MCF 10A (cell line): ENCODE measurements at regions not wholly inside any gene's neighbourhood (a gene's known extent, or its start where the extent isn't known, plus 50 kb on each side); places are given as distances from the start of the nearest gene placed in this dataset.
"Not testable (repeated sequence)": the region's sequence is repeated elsewhere in the genome, so short reads cannot be mapped to it uniquely, and the experiment has no call there.

ENCODE experiments used
- BruUV-seq: library from RNA; stranded (reverse); fragments of 400-500 nt; replicated peaks from 2 replicates; lab custom pipeline; 2021; lab: Mats Ljungman, UMichigan
- CTCF ChIA-PET: fragments of 300-600 bp; sonication (Branson Sonifier 250); formaldehyde crosslinking; extraction: SDS; loops from one replicate; lab custom pipeline; 2021; ENCODE audit warnings: antibody characterized with exemption, inconsistent platforms; lab: Yijun Ruan, JAX
- POLR2A ChIA-PET: fragments of 300-600, 350-650 bp; sonication (Branson Sonifier 250); formaldehyde crosslinking; extraction: SDS; loops from one replicate; lab custom pipeline; 2020; ENCODE audit warnings: antibody characterized with exemption, inconsistent platforms; lab: Yijun Ruan, JAX
- DNase-seq: peaks from one replicate; pipeline ENCODE4 v3.0.0-alpha.2; 2018; ENCODE audit not compliant: unreplicated experiment
- H3K27ac Mint-ChIP-seq: one replicate; pipeline ENCODE4 v1.8.0; 2022; ENCODE audit warnings: mild to moderate bottlenecking, low read depth, mixed read lengths; ENCODE audit not compliant: unreplicated experiment
- H3K27me3 Mint-ChIP-seq: one replicate; pipeline ENCODE4 v1.8.0; 2022; ENCODE audit warnings: mixed read lengths; ENCODE audit not compliant: insufficient read depth, unreplicated experiment
- H3K36me3 Mint-ChIP-seq: one replicate; pipeline ENCODE4 v1.8.0; 2022; ENCODE audit warnings: mild to moderate bottlenecking, moderate library complexity, mixed read lengths; ENCODE audit not compliant: insufficient read depth, unreplicated experiment
- H3K4me1 Mint-ChIP-seq: one replicate; pipeline ENCODE4 v1.8.0; 2022; ENCODE audit warnings: mixed read lengths; ENCODE audit not compliant: insufficient read depth, unreplicated experiment
- H3K4me3 Mint-ChIP-seq: one replicate; pipeline ENCODE4 v1.8.0; 2022; ENCODE audit warnings: mild to moderate bottlenecking, moderate library complexity, mixed read lengths; ENCODE audit not compliant: unreplicated experiment
- H3K9me3 Mint-ChIP-seq: one replicate; pipeline ENCODE4 v1.8.0; 2022; ENCODE audit warnings: mixed read lengths; ENCODE audit not compliant: unreplicated experiment
- intact Hi-C: fragments of 100-400 bp; cut with micrococcal nuclease; formaldehyde crosslinking; loops from 2 replicates; pipeline ENCODE4 v1.14.1; 2022
- TF ChIP-seq, protein P1 (sequence below): fragments of 200-600 bp; IDR thresholded peaks from one replicate; pipeline ENCODE4 v1.8.0; 2022; ENCODE audit warnings: antibody characterized with exemption, mild to moderate bottlenecking; ENCODE audit not compliant: unreplicated experiment

GRCh38 chr16:8402981-8403843 is 187.1 kb downstream of the TMEM114 start:
- intact Hi-C loops: no loop called here
- ChIA-PET CTCF (no interaction called here), POLR2A (no interaction called here)
- Mint-ChIP-seq H3K4me3 (no peak overlapping the region), H3K27ac (no peak overlapping the region), H3K9me3 (peaks cover 6% of the 10 kb centered on the region), H3K4me1 (no peaks in the 10 kb centered on the region), H3K36me3 (no peaks in the 10 kb centered on the region), H3K27me3 (no peaks in the 10 kb centered on the region)
- DNase-seq: no peak
- BruUV-seq: no TSS peak
- TF ChIP-seq, protein P1, sequence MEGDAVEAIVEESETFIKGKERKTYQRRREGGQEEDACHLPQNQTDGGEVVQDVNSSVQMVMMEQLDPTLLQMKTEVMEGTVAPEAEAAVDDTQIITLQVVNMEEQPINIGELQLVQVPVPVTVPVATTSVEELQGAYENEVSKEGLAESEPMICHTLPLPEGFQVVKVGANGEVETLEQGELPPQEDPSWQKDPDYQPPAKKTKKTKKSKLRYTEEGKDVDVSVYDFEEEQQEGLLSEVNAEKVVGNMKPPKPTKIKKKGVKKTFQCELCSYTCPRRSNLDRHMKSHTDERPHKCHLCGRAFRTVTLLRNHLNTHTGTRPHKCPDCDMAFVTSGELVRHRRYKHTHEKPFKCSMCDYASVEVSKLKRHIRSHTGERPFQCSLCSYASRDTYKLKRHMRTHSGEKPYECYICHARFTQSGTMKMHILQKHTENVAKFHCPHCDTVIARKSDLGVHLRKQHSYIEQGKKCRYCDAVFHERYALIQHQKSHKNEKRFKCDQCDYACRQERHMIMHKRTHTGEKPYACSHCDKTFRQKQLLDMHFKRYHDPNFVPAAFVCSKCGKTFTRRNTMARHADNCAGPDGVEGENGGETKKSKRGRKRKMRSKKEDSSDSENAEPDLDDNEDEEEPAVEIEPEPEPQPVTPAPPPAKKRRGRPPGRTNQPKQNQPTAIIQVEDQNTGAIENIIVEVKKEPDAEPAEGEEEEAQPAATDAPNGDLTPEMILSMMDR: no peak

- POLR2A ChIA-PET, CTCF ChIA-PET: not testable (repeated sequence)
These were observed 189.6 kb downstream of the TMEM114 start for GRCh38 chr16:8400683-8401082.

GRCh38 chr16:8398548-8398947 is 191.8 kb downstream of the TMEM114 start:
- TF ChIP-seq, protein P1: no peak
- CTCF ChIA-PET: no interaction called here
- no peak for DNase-seq
- Mint-ChIP-seq H3K36me3 (no peaks in the 10 kb centered on the region), H3K27ac (no peak overlapping the region), H3K4me1 (no peaks in the 10 kb centered on the region), H3K9me3 (no peaks in the 10 kb centered on the region), H3K4me3 (no peak overlapping the region), H3K27me3 (no peaks in the 10 kb centered on the region)
- POLR2A ChIA-PET: no interaction called here
- intact Hi-C loops: no loop called here
- no TSS peak for BruUV-seq

More at GRCh38 chr16:8400683-8401082, 189.6 kb downstream of the TMEM114 start:
- H3K27ac Mint-ChIP-seq, H3K4me1 Mint-ChIP-seq, H3K36me3 Mint-ChIP-seq, H3K9me3 Mint-ChIP-seq, DNase-seq, BruUV-seq, intact Hi-C loops, H3K27me3 Mint-ChIP-seq, H3K4me3 Mint-ChIP-seq: not testable (repeated sequence)

DNA sequence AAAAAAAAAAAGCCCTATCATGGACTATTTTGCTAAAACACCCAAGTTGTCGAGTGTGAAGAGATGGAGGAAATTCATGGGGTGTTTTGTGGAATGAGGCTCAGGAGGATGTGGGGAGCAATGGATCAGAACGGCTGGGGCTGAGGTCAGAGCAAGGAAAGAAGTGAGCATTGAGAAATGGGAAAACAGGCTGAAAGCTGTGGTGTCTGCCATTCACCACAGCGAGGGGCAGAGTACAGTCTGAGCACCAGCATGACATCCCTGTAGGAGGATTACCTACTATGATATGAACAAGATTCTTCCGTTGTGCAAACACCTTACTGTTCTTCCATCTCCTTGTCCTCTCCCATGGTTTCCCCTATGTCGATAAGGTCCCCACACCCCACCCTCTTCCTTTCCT is 193.1 kb downstream of the TMEM114 start:
- intact Hi-C loops: no loop called here
- DNase-seq: no peak
- TF ChIP-seq, protein P1: no peak
- H3K4me3 Mint-ChIP-seq: no peak overlapping the region
- H3K27me3 Mint-ChIP-seq: no peaks in the 10 kb centered on the region
- no peaks in the 10 kb centered on the region for H3K4me1 Mint-ChIP-seq
- no peaks in the 10 kb centered on the region for H3K9me3 Mint-ChIP-seq
- H3K27ac Mint-ChIP-seq: no peak overlapping the region
- BruUV-seq: no TSS peak
- H3K36me3 Mint-ChIP-seq: no peaks in the 10 kb centered on the region
- ChIA-PET POLR2A (no interaction called here), CTCF (interaction anchor here (0.7 kb wide), 1 partner anchor 1715 kb away, joined by 3 read pairs; no protein-coding TSS in a partner anchor)
